HG02973 (cell line): ENCODE measurements at regions not wholly inside any gene's neighbourhood (a gene's known extent, or its start where the extent isn't known, plus 50 kb on each side); places are given as distances from the start of the nearest gene placed in this dataset.
A peak's percentile ranks its signal among the peaks of the same experiment; 100 is the strongest.
"Not testable (repeated sequence)": the region's sequence is repeated elsewhere in the genome, so short reads cannot be mapped to it uniquely, and the experiment has no call there.

Experiments
- ATAC-seq: cut with Tn5 transposase; IDR thresholded peaks from one replicate; pipeline ENCODE4 v1.9.1; 2021; ENCODE audit warnings: moderate library complexity; ENCODE audit not compliant: unreplicated experiment

DNA sequence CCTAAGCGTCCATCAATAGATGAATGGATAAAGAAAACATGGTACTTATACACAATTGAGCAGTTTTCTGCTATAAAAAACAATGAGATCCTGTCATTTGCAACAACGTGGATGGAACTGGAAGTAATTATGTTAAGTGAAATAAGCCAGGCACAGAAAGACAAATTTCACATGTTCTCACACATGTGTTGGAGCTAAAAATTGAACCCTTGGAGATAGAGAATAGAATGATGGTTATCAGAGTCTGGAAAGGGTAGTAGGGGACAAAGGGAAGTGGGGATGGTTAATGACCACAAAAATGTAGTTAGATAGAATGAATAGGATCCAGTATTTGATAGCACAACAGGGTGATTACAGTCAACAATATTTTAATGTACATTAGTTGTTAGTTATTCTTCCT lies 1033.5 kb downstream of the HACE1 start:
- no peak for ATAC-seq

DNA sequence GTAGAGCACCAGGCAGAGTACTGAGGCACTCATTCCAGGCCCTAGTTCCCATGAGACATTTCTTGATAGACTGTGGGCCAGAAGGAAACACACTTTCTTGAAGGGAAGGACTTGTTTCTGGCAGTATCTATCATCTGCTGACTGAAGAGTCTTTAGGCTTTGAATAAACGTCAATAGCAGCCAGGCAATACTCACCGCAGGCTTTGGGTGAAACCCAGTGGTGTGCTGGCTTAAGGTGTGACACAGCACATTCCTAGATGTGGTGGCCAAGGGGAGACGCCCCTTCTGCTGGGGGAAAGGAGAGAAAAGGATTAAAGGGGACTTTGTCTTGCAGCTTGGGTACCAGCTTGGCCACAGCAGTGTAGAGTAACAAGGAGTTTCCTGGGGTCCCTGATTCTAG lies 1039.6 kb downstream of the HACE1 start:
- no peak for ATAC-seq

DNA sequence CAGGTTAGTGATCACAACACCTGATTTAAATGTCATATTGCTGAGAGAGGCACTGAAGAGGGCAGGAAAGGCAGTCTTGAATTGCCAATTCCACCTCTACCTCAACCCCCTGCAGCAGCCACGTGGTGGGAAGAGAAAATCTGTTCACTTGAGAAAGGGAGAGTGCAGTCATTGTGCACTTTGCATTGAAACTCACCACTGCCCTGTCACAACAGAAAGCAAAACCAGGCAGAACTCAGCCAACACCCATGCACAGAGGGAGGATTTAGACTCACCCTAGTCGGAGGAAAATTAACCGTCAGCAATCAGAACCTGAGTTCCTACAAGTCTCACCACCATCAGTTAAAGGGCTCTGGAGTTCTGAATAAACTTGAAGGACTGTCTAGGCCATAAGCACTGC lies 1040.2 kb downstream of the HACE1 start:
- no peak for ATAC-seq

DNA sequence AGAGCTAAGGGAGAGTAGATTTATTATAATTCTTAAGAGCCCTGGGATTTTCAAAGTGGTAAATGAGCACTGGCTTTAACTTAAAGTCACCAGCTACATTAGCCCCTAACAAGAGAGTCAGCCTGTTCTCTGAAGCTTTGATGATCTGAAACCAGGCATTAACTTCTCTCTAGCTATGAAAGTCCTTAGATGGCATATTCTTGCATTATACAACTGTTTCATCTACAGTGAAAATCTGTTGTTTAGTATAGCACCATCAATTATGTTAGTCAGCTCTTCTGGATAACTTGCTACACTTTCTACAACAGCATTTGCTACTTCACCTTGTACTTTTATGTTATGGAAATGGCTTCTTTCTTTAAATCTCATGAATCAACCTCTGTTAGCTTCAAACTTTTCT lies 1046.7 kb downstream of the HACE1 start:
- ATAC-seq = no peak

DNA sequence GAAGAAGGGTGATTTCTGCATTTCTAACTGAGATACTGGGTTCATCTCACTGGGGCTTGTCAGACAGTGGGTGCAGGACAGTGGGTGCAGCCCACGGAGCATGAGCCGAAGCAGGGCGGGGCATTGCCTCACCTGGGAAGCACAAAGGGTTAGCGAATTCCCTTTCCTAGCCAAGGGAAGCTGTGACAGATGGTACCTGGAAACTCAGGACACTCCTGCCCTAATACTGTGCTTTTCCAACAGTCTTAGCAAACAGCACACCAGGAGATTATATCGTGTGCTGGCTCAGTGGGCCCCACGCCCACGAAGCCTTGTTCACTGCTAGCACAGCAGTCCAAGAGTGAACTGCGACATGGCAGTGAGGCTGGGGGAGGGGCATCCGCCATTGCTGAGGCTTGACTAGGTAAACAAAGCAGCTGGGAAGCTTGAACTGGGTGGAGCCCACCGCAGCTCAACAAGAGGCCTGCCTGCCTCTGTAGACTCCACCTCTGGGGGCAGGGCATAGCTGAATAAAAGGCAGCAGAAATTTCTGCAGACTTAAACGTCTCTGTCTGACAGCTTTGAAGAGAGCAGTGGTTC lies 1057.7 kb downstream of the HACE1 start:
- not testable (repeated sequence) for ATAC-seq

DNA sequence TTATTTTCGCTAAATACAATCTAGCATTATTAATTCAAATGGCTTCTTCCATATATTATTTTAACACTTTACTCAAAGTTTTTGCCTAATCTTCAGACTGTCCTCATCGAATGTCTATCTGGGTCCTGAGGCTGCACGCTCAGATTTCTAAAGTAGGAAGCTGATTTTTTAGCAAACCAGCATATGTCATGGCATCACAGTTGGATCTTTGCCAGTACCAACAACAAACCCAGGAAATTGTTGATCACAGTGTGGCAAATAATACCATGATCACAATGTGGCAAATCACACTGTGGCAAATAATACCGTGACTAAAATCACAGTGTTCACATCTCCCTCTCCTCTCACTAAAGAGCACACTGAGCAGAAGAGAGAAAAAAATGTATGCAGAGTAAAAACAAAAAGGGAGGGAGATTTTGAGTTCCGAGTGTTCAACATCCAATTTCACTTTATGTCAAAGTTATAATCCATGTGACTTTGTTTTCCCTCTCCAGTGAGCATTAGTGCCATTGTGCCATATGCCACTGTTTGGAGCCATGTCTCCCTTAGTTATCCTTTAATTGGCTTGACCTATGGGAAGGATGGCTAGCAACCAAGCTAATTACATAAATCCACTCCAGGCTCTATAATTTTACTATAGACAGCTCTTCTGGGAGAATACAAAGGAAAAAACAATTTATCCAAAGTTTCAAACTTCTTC lies 1059.6 kb downstream of the HACE1 start:
- no peak for ATAC-seq

DNA sequence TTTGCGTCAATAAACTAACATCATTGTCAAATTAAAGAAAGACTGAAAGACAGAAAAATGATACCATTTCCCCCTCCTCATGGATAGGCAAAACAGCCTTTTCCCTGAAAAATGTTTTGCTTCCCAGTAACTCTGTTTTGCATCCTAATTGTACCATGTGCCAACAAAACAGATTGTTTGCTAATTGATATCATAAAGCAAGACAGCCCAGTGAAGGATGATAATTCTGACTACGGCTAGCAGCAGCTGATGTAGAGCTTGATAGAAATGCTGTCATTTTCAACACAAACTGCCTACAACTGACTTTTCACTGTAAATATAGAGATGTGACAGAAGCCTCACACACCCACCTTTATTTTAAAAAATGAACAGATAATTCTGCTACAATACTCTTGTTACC lies 1061.6 kb downstream of the HACE1 start:
- ATAC-seq = no peak

DNA sequence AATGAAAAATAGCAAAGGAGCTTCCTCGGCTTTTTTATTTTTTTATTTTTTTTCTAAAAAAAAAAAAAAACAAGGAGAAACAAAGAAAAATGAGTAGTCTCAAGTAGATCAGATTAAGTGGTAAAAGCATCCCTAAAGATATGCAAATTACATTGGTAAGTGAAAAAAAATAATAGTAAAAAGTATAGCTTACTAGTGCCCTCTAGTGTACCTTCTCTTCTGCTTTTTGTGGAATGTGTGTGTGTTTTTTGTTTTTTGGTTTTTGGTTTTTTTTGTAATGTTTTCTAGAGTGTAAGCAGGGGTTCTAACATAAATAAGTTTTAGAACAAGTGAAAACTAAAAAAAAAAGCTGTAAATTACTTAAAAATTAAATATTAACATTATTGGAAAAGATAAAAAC lies 1062.0 kb downstream of the HACE1 start:
- ATAC-seq = no peak

DNA sequence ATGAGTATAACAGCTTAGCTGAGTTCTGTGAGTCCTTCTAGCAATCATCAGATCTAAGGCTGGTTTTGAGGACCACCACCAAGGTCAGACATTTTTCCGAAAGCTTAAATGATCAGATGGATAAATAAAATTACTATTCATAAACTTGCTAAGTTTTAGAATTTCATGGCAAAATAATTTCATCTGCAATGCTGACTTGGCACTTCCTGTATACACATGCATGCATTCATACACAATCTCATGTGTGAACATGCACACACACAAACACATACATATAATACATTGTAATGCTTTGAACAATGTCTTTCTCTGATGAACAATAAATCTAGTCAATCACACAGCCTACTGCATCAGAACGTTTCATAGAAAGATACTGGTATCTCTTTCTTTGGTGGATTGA lies 1068.3 kb downstream of the HACE1 start:
- no peak for ATAC-seq

DNA sequence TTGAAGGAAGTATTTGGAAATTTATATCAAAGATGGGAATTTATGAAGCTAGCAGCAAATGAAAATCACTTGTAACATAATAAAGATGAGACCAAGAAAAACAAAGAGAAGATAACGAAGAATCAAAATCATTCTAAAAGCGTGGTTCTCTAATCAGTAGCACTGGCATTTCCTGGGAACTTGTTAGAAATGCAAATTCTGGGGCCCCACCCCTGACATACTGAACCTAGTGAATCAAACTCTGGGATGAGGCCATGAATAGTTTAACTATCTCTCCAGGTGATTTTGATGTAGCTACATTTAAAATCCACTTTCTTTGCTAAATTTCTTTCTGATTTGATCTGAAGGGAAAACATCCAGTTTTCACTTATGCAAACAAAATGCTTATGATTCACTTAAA lies 1075.6 kb downstream of the HACE1 start:
- ATAC-seq = no peak

DNA sequence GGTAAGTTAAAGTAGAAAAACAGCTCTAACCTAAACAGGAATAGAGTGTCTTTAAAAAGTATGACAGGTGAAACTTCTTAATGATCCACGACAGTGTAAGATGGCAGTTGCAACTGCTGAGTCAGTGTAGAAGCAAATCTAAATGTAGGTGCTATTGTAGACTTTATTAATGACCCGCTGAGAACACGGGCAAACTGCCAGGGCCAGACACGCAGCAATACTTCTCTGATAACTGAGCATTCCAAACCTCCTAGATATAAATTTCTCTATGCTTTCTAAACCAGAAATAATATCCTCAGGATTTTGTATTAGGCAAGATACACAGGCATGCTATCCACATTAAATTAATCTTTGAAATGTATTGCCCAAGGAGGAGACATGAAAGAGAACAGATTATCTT lies 1076.4 kb downstream of the HACE1 start:
- no peak for ATAC-seq

DNA sequence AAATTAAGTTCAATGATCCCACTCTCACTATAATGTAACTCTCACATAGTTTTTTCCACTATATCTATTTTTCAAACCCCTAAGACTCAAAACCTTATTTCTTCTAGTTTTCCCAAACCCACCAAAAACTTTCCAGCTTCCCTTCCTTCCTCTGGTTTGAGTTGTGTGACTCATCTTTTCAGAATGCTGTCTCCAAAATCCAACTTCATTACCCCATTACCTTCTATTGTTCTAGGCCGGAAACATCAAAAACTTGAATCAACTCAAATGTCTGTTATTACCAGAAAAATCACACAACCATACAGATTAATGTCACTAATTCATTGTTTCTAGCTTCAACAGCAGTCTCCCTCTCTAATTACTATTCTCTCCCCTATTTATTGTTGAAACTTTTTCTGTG lies 1090.3 kb downstream of the HACE1 start:
- no peak for ATAC-seq

DNA sequence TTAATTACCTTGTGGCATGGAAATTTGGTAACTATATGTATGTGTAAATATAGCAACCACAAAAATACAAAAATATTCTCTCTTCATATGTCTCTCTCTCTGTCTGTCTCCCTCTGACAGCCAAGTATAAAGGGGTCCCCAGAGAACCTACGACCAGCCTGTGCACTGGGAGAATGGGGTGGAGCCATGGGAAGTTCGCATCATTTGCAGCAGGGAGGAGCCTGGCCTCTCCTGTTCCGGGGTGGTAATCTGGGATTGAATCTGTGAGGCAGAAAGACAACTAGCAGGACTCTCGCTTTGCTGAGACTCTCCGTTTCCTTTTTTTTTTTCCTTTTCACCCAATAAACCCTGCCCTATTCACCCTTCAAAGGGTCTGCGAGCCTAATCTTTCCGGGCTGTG lies 1109.1 kb downstream of the HACE1 start:
- no peak for ATAC-seq

DNA sequence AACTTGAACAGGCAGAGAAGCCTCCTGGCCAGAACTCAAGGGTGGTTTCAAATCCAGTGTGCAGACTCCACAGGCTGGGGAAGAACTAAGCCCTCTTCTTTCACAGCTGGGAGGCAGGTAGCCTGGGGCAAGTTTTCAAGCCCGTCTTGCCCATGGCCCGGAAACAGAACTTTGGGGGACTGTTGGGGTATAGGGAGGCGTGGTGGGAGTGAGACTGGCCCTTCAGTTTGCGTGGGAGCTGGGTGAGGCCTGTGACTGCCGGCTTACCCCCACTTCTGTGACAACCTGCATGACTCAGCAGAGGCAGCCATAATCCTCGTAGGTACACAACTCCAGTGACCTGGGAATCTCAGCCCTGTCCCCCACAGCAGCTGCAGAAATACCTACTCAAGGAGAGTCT lies 1125.7 kb downstream of the HACE1 start:
- ATAC-seq = no peak

DNA sequence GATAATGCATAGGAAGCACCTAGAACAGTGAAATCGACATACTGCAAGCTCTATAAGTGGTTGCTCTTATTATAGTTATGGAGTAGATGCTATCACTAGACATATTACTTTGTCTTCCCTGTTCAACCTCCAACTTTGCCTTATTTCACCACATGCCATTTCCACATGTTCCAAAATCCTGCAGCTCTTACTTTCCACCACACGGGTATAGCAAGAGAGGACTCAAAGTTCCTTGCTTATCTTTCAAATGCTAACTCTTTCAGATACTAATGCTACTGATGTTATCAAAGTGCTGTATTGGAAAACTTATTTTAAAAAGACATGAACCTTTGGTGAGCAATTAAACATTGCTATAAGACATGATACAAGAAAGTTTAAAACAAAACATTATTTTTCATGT lies 1130.1 kb downstream of the HACE1 start:
- ATAC-seq = no peak

DNA sequence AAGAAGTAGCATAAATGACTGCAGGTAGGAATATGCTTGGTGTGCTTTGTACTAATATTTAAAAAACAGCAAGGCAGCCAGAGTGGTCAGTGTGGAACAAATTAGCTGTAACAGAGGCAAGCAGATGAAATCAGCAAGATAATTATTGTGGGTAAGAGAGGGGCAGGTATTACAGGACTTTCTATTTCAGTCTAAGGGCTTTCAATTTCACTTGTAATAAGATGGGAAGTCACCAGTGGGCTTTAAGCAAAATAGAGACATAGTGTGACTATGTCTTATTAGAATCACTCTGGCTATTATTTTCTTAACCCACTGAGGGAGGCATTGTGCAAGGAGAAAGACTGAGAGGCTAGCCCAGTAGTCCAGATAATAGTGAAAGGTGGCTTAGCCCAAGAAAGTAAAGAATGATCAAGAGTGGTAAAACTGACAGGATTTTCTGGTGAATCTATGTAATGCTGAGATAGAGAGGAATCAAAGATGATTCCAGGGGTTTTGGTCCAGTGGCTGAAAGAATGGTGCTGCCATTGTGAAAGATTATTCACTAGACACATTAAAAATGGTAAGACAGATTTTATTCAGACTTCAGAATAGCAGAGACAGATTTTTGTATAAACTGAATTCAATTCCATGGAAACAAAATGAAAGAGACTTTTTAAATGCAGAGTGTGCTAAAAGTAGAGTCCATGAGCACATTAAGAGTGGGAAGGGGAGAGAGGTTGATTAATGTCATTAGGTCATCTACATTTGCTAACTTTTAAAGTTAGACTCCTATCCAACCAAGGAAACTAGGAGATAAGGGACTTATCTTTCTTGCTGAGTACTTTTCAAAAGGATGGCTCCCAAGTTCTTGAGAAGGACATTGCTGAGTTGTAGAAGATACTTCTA lies 1136.0 kb downstream of the HACE1 start:
- ATAC-seq = peak; percentile 64

DNA sequence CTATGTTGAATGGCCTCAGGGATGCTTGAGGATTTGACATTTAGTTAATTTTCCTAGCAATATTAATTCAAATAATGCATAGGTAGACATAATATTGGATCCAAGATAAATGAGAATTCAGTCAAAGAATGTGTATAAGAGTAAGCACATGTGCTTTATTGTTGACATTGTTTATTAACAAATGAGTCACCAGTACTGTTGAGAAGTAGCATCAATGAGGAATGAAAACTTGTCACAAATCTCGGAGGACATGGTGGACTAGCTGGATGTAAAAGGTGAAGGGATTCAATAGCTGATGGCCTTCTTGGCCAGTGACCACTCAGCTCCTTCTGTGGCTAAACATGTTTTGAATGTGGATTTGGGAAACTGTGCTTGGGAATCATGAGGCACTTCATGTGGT lies 1137.0 kb downstream of the HACE1 start:
- ATAC-seq = no peak

DNA sequence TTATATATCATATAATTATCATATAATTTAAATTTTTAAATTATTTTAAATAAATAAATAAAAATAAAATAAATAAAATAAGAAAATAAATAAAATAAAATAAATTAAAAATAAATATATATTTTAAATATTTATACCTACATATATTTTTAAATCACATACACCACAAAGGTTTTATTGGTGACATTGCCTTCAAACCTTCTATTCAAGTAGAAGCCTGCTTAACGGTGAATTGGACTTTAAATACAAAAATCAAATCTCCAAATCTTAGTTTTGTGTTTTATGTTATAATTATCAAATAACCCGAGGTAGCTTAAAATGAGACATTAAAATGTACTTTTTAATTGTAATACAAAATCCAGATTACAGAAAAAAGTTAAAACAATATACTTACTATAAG lies 1137.8 kb downstream of the HACE1 start:
- ATAC-seq = no peak

DNA sequence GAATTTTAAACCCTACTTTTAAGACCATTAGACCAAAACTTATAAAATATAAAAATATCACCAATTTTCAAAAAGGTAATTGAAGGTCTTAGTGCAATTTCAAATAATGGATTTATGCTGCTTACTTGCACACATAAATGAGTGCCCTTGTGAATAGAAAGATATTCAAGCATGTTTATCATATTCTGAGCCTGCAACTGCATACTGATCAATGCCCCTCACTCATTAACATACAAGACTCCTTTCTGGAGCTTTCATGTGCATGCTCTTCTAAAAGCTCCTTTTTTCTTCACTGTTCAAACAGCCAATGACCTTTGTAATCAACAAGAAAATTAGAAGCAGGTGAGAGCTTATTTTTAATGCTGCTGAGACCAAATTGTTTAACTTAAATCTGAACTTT lies 1139.3 kb downstream of the HACE1 start:
- no peak for ATAC-seq

DNA sequence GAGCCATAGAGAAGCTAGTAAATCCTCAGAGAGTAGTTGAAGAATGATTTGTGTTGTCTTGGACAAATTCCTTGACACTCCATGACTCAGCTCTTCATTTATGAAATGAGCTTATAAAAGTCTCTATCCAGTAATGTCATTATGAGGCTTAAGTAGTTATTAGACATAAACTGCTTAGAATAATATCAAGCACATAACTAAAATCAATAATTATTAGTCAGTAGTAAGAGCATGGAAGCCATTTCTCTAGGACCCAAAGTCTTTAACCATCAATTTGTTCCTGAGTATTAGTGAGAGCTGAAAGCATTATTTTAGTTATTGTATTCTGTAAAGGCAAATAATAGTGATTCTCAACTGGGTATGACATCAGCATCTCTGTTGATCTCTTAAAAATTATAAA lies 1140.2 kb downstream of the HACE1 start:
- no peak for ATAC-seq

DNA sequence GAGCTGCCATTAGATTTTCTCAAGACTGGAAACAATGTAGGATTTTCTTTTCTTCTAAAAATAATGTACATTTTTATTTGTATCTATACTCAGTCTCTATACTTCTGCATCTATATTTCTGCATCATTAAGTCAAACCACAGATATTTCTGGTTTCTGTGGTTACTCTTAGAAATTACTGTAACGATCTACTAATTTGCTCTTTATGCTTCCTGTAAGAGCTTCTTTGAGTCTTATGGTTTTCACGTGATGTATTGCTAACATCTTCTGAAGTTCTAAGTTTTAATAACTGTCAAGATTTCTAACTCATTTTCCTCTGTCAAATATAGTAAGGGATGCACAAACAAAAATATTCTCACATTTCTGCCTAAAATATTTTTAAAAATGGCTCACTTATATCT lies 1144.5 kb downstream of the HACE1 start:
- no peak for ATAC-seq

DNA sequence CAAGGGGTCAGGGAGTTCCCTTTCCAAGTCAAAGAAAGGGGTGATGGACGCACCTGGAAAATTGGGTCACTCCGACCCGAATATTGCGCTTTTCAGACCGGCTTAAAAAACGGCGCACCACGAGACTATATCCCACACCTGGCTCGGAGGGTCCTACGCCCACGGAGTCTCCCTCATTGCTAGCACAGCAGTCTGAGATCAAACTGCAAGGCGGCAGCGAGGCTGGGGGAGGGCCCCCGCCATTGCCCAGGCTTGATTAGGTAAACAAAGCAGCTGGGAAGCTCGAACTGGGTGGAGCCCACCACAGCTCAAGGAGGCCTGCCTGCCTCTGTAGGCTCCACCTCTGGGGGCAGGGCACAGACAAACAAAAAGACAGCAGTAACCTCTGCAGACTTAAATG lies 1150.5 kb downstream of the HACE1 start:
- ATAC-seq = not testable (repeated sequence)
